Activated naive CD4-positive, alpha-beta T cell treated with anti-CD3 and anti-CD28 coated beads for 36 hours (primary cell): ENCODE measurements at regions not wholly inside any gene's neighbourhood (a gene's known extent, or its start where the extent isn't known, plus 50 kb on each side); places are given as distances from the start of the nearest gene placed in this dataset.
"Not testable (repeated sequence)": the region's sequence is repeated elsewhere in the genome, so short reads cannot be mapped to it uniquely, and the experiment has no call there.

Experiments used
- CTCF ChIA-PET: fragments of 350-600 bp; sonication (Branson Sonifier 250); formaldehyde crosslinking; loops from one replicate; lab custom pipeline; 2021; ENCODE audit warnings: antibody characterized with exemption; lab: Charles Lee
- DNase-seq: peaks from one replicate; pipeline ENCODE4 v3.0.0-alpha.2; 2020
- H3K27ac Mint-ChIP-seq: one replicate; pipeline ENCODE4 v1.8.0; 2021; ENCODE audit warnings: mild to moderate bottlenecking, mixed read lengths
- H3K27me3 Mint-ChIP-seq: one replicate; pipeline ENCODE4 v1.8.0; 2021; ENCODE audit warnings: low read depth, mixed read lengths
- H3K36me3 Mint-ChIP-seq: one replicate; pipeline ENCODE4 v1.8.0; 2021; ENCODE audit warnings: low read depth, mixed read lengths
- H3K4me1 Mint-ChIP-seq: one replicate; pipeline ENCODE4 v1.8.0; 2021; ENCODE audit warnings: low read depth, mixed read lengths
- H3K4me3 Mint-ChIP-seq: one replicate; pipeline ENCODE4 v1.8.0; 2021; ENCODE audit warnings: mild to moderate bottlenecking, moderate library complexity, mixed read lengths
- H3K9me3 Mint-ChIP-seq: one replicate; pipeline ENCODE4 v1.8.0; 2021; ENCODE audit warnings: mixed read lengths
- intact Hi-C: fragments of 100-400 bp; cut with micrococcal nuclease; formaldehyde crosslinking; loops from one replicate; pipeline ENCODE4 v1.15.1; 2023

DNA sequence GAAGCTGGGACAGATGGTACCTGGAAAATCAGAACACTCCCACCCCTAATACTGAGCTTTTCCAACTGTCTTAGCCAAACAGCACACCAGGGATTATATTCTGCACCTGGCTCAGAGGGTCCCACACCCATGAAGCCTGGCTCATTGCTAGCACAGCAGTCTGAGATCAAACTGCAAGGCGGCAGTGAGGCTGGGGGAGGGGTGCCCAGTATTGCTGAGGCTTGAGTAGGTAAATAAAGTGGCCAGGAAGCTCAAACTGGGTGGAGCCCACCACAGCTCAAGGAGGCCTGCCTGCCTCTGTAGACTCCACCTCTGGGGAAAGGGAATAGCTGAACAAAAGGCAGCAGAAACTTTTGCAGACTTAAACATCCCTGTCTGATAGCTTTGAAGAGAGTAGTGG is 403.3 kb downstream of the MBD2 start:
- H3K27me3 Mint-ChIP-seq, DNase-seq, H3K4me1 Mint-ChIP-seq, CTCF ChIA-PET, H3K36me3 Mint-ChIP-seq, H3K4me3 Mint-ChIP-seq, H3K27ac Mint-ChIP-seq, intact Hi-C loops: not testable (repeated sequence)
- H3K9me3 Mint-ChIP-seq, result peaks cover 17% of the 10 kb centered on the region

DNA sequence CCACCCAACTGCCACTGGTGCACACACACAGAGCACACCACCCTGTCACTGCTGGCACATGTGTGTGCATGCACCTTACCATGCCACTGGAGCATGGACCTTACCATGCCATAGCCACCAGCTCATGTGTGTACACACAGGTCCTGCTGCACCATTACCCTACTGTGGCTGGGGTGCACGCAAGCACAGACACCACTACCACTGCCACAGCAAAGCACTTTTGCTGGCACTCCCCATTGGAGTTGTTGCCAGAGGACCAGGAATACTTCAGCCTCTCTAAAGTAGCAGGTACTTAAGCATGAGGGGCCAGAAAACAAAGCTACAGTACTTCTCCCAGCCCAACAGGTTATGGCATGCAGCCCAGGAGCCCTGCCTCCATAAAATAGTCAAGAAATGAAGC is 404.8 kb downstream of the MBD2 start:
- no peaks in the 10 kb centered on the region for H3K36me3 Mint-ChIP-seq
- H3K27me3 Mint-ChIP-seq, result no peaks in the 10 kb centered on the region
- intact Hi-C loops, result no loop called here
- CTCF ChIA-PET, result no interaction called here
- H3K4me1 Mint-ChIP-seq, result no peaks in the 10 kb centered on the region
- H3K27ac Mint-ChIP-seq, result no peak overlapping the region
- peaks cover 9% of the 10 kb centered on the region for H3K9me3 Mint-ChIP-seq
- H3K4me3 Mint-ChIP-seq, result no peak overlapping the region
- no peak for DNase-seq

DNA sequence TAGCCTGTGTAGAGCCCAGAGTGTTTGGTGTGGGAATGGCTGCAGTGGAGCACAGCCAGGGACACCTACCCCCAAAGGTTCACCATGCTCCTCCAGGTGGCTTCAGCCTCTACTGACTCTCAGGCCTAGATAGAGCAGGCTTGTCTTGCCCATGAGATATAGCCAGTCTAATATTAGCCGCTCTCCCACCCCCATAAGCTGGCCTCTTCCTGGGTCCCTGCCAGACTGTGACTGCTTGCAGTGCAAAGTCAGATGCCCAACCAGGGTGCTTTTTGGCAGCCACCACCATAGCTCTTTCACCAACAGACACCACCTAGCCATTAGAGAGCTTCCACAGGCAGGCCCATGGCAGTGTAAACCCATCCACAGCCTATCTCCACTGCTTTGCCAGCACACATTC is 405.3 kb downstream of the MBD2 start:
- intact Hi-C loops, result no loop called here
- CTCF ChIA-PET, result no interaction called here
- H3K9me3 Mint-ChIP-seq, result peaks cover 9% of the 10 kb centered on the region
- no peaks in the 10 kb centered on the region for H3K36me3 Mint-ChIP-seq
- H3K27me3 Mint-ChIP-seq, result no peaks in the 10 kb centered on the region
- DNase-seq, result no peak
- no peak overlapping the region for H3K27ac Mint-ChIP-seq
- H3K4me1 Mint-ChIP-seq, result no peaks in the 10 kb centered on the region
- H3K4me3 Mint-ChIP-seq, result no peak overlapping the region

DNA sequence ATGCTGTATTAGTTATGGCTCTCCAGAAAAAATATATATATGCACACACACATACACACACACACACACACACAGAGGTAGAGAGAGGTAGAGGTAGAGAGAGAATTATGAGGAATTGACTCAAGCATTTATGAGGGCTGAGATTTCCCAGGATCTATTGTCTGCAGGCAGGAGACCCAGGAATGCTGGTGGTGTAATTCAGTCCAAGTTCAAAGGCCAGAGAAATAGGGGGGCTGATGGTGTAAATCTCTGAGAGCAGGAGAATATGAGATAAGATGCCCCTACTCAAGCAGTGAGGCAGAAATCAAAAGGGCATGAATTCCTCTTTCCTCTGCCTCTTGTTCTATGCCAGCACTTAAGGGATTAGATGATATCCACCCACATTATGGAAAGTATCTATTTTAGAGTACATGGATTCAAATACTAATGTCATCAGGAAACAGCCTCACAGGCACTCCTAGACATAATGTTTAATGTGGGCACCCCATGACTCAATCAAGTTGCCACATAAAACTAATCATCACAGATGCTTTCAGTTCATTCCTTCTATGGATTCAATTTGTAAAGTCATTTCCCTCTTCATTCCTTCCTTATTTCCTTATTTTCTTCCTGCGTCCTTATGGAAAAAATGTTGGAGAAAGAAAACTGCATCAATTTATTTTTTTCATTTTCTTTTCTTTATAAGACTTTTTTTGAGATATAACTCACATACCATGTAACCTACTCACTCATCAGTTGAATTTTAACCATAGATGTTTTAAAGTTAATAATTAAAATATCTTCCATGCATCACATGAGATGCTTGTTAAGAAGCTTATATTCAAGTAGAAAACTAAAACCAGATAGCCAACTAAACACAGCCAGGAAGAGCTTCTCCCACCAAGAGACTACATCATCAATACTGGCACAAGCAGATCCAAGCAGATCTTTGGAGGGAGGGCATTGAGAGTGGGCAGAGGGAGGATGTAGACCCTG is 406.2 kb downstream of the MBD2 start:
- peaks cover 5% of the 10 kb centered on the region for H3K9me3 Mint-ChIP-seq
- H3K27ac Mint-ChIP-seq, result no peak overlapping the region
- no peaks in the 10 kb centered on the region for H3K4me1 Mint-ChIP-seq
- H3K4me3 Mint-ChIP-seq, result no peak overlapping the region
- no peaks in the 10 kb centered on the region for H3K27me3 Mint-ChIP-seq
- H3K36me3 Mint-ChIP-seq, result no peaks in the 10 kb centered on the region
- DNase-seq, result no peak
- intact Hi-C loops, result no loop called here
- CTCF ChIA-PET, result no interaction called here

DNA sequence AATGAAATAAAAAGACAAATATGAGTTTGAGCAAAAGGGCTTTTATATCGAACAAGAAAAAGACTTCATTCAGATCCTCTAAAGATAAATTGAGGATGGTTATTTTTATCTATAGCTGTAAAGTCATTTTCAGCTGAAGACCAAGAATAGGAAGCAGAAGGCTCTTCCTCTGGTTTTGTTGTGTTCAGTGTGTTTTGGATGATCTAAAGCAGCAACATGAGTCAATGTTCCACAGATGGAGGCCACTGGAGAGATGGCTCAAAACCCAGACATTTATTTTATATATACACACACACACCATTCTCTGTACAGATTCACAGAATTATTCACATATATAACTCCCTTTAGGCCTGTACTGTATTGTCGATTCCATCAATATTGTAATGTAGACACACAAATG is 424.3 kb downstream of the MBD2 start:
- intact Hi-C loops, result no loop called here
- Mint-ChIP-seq H3K36me3 (no peaks in the 10 kb centered on the region), H3K27ac (no peak overlapping the region), H3K4me3 (no peak overlapping the region), H3K4me1 (no peaks in the 10 kb centered on the region), H3K27me3 (no peaks in the 10 kb centered on the region), H3K9me3 (peaks cover 5% of the 10 kb centered on the region)
- CTCF ChIA-PET, result no interaction called here
- no peak for DNase-seq

DNA sequence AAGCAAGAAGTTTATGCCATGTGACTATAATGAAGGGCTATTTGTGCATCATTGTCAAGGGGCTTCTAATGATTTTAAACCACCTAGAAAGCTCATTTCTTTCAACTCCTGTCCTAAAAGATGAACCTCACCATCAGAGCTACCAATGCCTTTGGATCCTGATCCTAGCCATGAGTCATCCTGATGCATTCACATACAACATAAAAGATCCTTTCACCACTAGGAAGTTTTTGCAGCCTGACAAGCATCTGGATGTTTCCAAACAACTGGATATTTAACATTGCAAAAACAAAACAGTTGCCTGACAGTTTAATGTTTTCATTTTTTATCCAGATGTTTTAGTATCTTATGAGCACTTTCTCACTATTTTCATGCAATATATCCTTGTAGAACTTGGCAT is 425.3 kb downstream of the MBD2 start:
- CTCF ChIA-PET, result no interaction called here
- intact Hi-C loops, result no loop called here
- Mint-ChIP-seq H3K4me3 (no peak overlapping the region), H3K4me1 (no peaks in the 10 kb centered on the region), H3K27ac (no peak overlapping the region), H3K36me3 (no peaks in the 10 kb centered on the region), H3K27me3 (no peaks in the 10 kb centered on the region), H3K9me3 (peaks cover 2% of the 10 kb centered on the region)
- no peak for DNase-seq

DNA sequence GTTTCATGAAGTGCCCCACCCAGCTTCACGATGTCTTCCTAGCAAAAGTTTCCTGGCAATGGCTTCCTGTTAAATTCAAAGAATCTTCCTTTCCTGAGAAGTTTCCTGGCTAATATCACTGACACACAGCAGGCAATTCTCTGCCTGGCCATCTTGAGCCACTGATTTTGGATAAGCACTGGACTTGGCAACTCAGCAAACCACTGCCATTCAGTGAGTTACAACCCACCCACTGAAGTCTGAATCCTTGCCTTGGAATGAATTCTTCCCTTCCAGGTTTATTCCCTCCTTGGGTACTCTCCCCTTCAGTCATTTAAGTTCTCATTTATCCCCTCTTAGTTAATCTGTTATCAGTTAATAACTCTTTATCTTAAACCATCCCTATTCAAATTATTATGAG is 426.0 kb downstream of the MBD2 start:
- intact Hi-C loops, result no loop called here
- CTCF ChIA-PET, result no interaction called here
- no peak overlapping the region for H3K4me3 Mint-ChIP-seq
- H3K27me3 Mint-ChIP-seq, result no peaks in the 10 kb centered on the region
- no peaks in the 10 kb centered on the region for H3K36me3 Mint-ChIP-seq
- no peak for DNase-seq
- H3K4me1 Mint-ChIP-seq, result no peaks in the 10 kb centered on the region
- no peak overlapping the region for H3K27ac Mint-ChIP-seq
- peaks cover 2% of the 10 kb centered on the region for H3K9me3 Mint-ChIP-seq

DNA sequence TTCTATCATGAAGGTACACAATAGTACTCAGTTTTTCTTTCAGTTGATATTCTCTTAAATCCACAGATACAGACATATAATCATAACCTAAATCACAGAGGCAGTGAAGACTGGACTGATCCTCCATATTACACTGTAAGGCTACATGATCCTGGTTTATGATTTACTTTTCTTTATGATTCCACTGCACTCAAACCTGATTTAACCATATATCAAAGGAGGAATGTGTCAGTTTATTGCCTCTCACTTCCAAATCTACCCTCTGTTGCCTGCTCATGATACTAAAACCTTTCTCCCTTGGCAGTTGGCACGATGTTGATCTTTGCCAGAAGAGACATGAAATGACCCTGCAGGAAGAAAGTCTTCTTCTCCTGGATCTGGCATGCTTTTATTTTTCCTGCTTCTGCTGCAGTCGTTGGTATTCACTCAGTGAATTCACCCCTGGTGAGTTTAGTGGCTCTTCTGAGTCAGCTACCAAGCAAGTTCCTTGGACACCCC is 426.4 kb downstream of the MBD2 start:
- Mint-ChIP-seq H3K27me3 (no peaks in the 10 kb centered on the region), H3K9me3 (peaks cover 5% of the 10 kb centered on the region), H3K4me3 (no peak overlapping the region), H3K4me1 (no peaks in the 10 kb centered on the region), H3K27ac (no peak overlapping the region), H3K36me3 (no peaks in the 10 kb centered on the region)
- no peak for DNase-seq
- CTCF ChIA-PET, result no interaction called here
- intact Hi-C loops, result no loop called here

DNA sequence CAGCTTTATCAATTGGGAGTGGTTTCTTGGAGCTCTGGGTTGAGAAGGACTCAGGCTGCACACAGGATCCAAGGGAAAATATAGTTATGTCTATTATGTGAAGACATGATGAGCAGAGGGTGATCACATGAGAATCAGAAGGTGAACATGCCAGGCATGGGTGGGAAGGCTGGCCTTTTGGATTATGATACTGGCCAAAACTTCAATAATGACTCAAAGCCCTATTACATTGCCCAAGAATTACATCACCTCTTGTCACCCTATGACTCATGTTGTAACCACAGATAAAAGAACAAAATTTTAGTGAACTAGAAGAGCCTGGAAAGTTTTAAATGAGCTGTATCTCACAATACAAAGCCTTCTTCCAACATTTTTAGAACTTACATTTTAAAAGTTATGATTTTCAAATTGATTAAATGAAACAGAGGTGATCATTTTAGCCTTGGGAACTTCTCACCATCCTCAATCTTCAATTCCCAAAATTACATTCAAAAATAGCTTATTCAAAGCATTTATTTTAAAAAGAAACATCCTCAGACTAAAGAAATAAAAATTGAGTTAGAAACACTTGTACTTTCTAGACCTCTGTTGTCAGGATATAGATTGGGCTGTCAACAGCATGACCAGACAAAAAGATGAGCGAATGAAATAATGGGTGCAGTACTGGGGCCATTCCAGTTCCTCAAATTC is 428.3 kb downstream of the MBD2 start:
- Mint-ChIP-seq H3K4me1 (no peaks in the 10 kb centered on the region), H3K27ac (no peak overlapping the region), H3K27me3 (no peaks in the 10 kb centered on the region), H3K4me3 (no peak overlapping the region), H3K36me3 (no peaks in the 10 kb centered on the region), H3K9me3 (peaks cover 9% of the 10 kb centered on the region)
- DNase-seq, result no peak
- CTCF ChIA-PET, result no interaction called here
- intact Hi-C loops, result no loop called here

DNA sequence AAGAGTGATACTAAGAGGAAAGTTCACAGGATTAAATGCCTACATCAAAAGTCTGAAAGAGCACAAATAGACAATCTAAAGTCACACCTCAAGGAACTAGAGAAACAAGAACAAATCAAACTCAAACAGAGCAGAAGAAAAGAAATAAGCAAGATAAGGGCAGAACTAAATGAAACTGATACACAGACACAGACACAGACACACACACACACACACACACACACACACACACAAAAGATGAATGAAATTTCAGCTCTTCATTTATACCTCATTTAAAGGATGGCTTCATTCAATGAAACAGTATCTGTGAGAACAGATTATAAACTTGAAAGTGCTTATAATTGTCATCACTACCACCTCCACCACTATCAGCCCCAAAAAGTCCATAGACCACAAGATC is 428.9 kb downstream of the MBD2 start:
- H3K4me1 Mint-ChIP-seq, result no peaks in the 10 kb centered on the region
- peaks cover 7% of the 10 kb centered on the region for H3K9me3 Mint-ChIP-seq
- H3K27ac Mint-ChIP-seq, result no peak overlapping the region
- H3K27me3 Mint-ChIP-seq, result no peaks in the 10 kb centered on the region
- no peaks in the 10 kb centered on the region for H3K36me3 Mint-ChIP-seq
- H3K4me3 Mint-ChIP-seq, result no peak overlapping the region
- CTCF ChIA-PET, result no interaction called here
- DNase-seq, result no peak
- intact Hi-C loops, result no loop called here

DNA sequence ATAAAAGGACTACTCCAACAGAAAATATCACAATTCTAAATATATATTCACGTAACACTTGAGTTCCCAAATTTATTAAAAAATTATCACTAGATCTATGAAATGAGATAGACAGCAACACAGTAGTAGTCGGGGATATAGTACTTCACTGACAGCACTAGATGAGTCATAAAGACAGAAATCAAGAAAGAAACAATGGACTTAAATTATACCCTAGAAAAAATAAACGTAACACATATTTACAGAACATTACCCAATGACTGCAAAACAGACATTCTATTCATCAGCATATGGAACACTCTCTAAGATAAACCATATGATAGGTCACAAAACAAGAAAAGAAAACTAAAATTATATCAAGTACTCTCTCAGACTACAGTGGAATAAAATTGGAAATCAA is 429.4 kb downstream of the MBD2 start:
- H3K27ac Mint-ChIP-seq, result no peak overlapping the region
- H3K4me3 Mint-ChIP-seq, result no peak overlapping the region
- CTCF ChIA-PET, result no interaction called here
- intact Hi-C loops, result no loop called here
- peaks cover 7% of the 10 kb centered on the region for H3K9me3 Mint-ChIP-seq
- H3K36me3 Mint-ChIP-seq, result no peaks in the 10 kb centered on the region
- H3K4me1 Mint-ChIP-seq, result no peaks in the 10 kb centered on the region
- no peaks in the 10 kb centered on the region for H3K27me3 Mint-ChIP-seq
- no peak for DNase-seq

DNA sequence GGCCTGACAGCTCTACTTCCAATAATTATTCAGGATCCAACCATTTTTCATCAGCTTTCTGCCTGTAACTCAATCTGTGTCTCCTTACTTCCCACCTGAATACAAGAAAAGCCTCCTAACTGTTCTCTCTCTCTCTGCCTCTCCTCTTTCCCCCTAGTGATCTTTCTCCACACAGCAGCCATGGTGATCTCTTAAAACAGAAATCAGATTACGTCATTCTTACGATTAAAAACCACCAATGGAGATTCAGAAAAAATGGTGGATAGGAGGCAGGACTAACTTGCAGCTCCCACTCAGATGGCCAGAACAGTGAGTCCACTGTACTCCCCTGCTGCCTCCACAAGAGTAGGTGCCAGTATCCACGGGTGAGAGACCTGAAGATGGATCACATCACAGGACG is 431.7 kb downstream of the MBD2 start:
- Mint-ChIP-seq H3K27me3 (no peaks in the 10 kb centered on the region), H3K4me1 (no peaks in the 10 kb centered on the region), H3K4me3 (no peak overlapping the region), H3K9me3 (peaks cover 7% of the 10 kb centered on the region), H3K36me3 (no peaks in the 10 kb centered on the region), H3K27ac (no peak overlapping the region)
- CTCF ChIA-PET, result no interaction called here
- no peak for DNase-seq
- intact Hi-C loops, result no loop called here

DNA sequence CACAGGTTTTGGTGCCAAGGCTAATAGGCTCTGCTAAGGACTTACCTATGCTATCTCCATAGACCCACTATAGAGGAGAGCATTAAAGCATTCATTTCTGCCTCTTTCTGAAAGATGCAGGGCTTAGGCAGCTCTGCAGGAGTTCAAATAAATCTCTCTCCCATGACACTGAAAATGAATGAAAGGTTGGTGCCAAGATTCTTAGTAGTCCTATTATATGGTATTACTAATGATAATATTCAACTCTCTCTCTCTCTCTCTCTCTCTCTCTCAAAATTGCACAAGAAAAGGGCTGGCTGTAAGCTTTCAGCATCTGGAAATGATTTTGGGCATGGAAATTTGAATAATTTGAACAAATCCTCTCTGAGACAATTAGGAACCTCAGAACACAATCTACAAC is 433.7 kb downstream of the MBD2 start:
- Mint-ChIP-seq H3K9me3 (peaks cover 7% of the 10 kb centered on the region), H3K27ac (no peak overlapping the region), H3K36me3 (no peaks in the 10 kb centered on the region), H3K4me1 (no peaks in the 10 kb centered on the region), H3K4me3 (no peak overlapping the region), H3K27me3 (no peaks in the 10 kb centered on the region)
- DNase-seq, result no peak
- intact Hi-C loops, result no loop called here
- CTCF ChIA-PET, result no interaction called here
